HCT116 (cell line): ENCODE measurements at regions not wholly inside any gene's neighbourhood (a gene's known extent, or its start where the extent isn't known, plus 50 kb on each side); places are given as distances from the start of the nearest gene placed in this dataset.

Source experiments
- ATAC-seq: fragments of 200-7000 bp; cut with Tn5 transposase; 2 replicates; pipeline ENCODE4 v1.9.1; 2020; ENCODE audit warnings: mild to moderate bottlenecking, moderate library complexity
- BruUV-seq: library from RNA; stranded (reverse); fragments of 400-500 nt; replicated peaks from 2 replicates; lab custom pipeline; 2021; lab: Mats Ljungman, UMichigan
- CTCF ChIA-PET: fragments of 300-600 bp; sonication (Branson Sonifier 250); formaldehyde crosslinking; loops from one replicate; lab custom pipeline; 2021; ENCODE audit warnings: antibody characterized with exemption; lab: Charles Lee
- POLR2A ChIA-PET: fragments of 300-600, 350-600 bp; sonication (Branson Sonifier 250); formaldehyde crosslinking; loops from one replicate; lab custom pipeline; 2021; ENCODE audit warnings: antibody characterized with exemption; lab: Charles Lee
- RAD21 ChIA-PET, 2 experiments: fragments of 300-600 bp; sonication (Branson Sonifier 250); formaldehyde crosslinking; loops; one replicate each; lab custom pipeline; 2023; ENCODE audit warnings: low total read pairs in 2 of 2; ENCODE audit not compliant: uncharacterized antibody in 2 of 2, unreplicated experiment in 2 of 2, low non-redundant PET in 1 of 2; lab: Charles Lee
- DNase-seq: peaks from one replicate; pipeline ENCODE4 v3.0.0-alpha.2; 2010; ENCODE audit warnings: low read depth, low spot score
- H2AFZ ChIP-seq: fragments of 200-600 bp; shearing (Covaris generic), sonication (generic); 2 replicates; pipeline ENCODE4 v1.6.1; 2017; ENCODE audit warnings: low read depth, mixed run types, mixed read lengths, antibody characterized with exemption, low read length; ENCODE audit not compliant: poor library complexity, severe bottlenecking
- H3K27ac ChIP-seq: 2 replicates; pipeline ENCODE4 v1.5.1; 2012; ENCODE audit warnings: low read depth, low read length
- H3K27me3 ChIP-seq: fragments of 200-600 bp; sonication (generic); 2 replicates; pipeline ENCODE4 v1.6.1; 2016; ENCODE audit warnings: mixed run types, low read length, mixed read lengths; ENCODE audit not compliant: insufficient read depth
- H3K36me3 ChIP-seq, 2 experiments: fragments of 200-500 bp in 1 of 2; fragments of 200-600 bp in 1 of 2; sonication (Bioruptor generic) in 1 of 2; sonication (generic) in 1 of 2; 2 replicates each; pipeline versions ENCODE4 v1.5.1 to v1.6.1; 2014 to 2016; ENCODE audit warnings: low read length in 2 of 2, inconsistent platforms in 1 of 2, mixed read lengths in 1 of 2, mixed run types in 1 of 2; ENCODE audit not compliant: insufficient read depth in 2 of 2, control insufficient read depth in 1 of 2
- H3K4me1 ChIP-seq, 2 experiments: fragments of 200-600 bp in 1 of 2; sonication (generic) in 1 of 2; 2 replicates each; pipeline versions ENCODE4 v1.5.1 to v1.6.1; 2012 to 2017; ENCODE audit warnings: low read length in 2 of 2, inconsistent platforms in 1 of 2, mild to moderate bottlenecking in 1 of 2, mixed read lengths in 1 of 2, mixed run types in 1 of 2, moderate library complexity in 1 of 2; ENCODE audit not compliant: insufficient read depth in 2 of 2, control insufficient read depth in 1 of 2
- H3K4me2 ChIP-seq: fragments of 200-600 bp; sonication (generic); 2 replicates; pipeline ENCODE4 v1.6.1; 2017; ENCODE audit warnings: mixed run types, low read length, mixed read lengths
- H3K4me3 ChIP-seq, 2 experiments: fragments of 200-600 bp in 1 of 2; sonication (generic) in 1 of 2; replicated peaks in 1 of 2; 2 replicates each; pipeline ENCODE4 v1.5.1; 2011 to 2016; ENCODE audit warnings: low read length in 2 of 2, control low read depth in 1 of 2, low read depth in 1 of 2, mild to moderate bottlenecking in 1 of 2, mixed read lengths in 1 of 2, mixed run types in 1 of 2
- H3K79me2 ChIP-seq: fragments of 200-600 bp; sonication (generic); 2 replicates; pipeline ENCODE4 v1.6.1; 2017; ENCODE audit warnings: mild to moderate bottlenecking, mixed run types, low read length, moderate library complexity, mixed read lengths; ENCODE audit not compliant: insufficient read depth
- H3K9ac ChIP-seq: fragments of 200-600 bp; sonication (generic); 2 replicates; pipeline ENCODE4 v1.6.1; 2016; ENCODE audit warnings: low read length, mixed read lengths
- H3K9me2 ChIP-seq: fragments of 200-600 bp; sonication (generic), shearing (Covaris generic); 2 replicates; pipeline ENCODE4 v1.6.1; 2017; ENCODE audit warnings: mixed run types, mild to moderate bottlenecking, moderate library complexity; ENCODE audit not compliant: insufficient read depth
- H3K9me3 ChIP-seq, 2 experiments: fragments of 200-500 bp in 1 of 2; fragments of 200-600 bp in 1 of 2; sonication (Bioruptor generic) in 1 of 2; sonication (generic) in 1 of 2; 2 replicates each; pipeline ENCODE4 v1.6.1; 2014 to 2017; ENCODE audit warnings: low read length in 2 of 2, mixed read lengths in 2 of 2, inconsistent platforms in 1 of 2, low read depth in 1 of 2, mild to moderate bottlenecking in 1 of 2, mixed run types in 1 of 2, moderate library complexity in 1 of 2; ENCODE audit not compliant: control insufficient read depth in 1 of 2, insufficient read depth in 1 of 2
- H4K20me1 ChIP-seq: fragments of 200-600 bp; sonication (generic), shearing (Covaris generic); 2 replicates; pipeline ENCODE4 v1.6.1; 2017; ENCODE audit warnings: mixed run types, mild to moderate bottlenecking, moderate library complexity; ENCODE audit not compliant: insufficient read depth
- CBX3 ChIP-seq: IDR thresholded peaks from 2 replicates; pipeline ENCODE4 v1.6.1; 2012; ENCODE audit warnings: low read depth
- CEBPB ChIP-seq: IDR thresholded peaks from 2 replicates; pipeline ENCODE4 v1.6.1; 2012; ENCODE audit warnings: low read depth
- EGR1 ChIP-seq: IDR thresholded peaks from 2 replicates; pipeline ENCODE4 v1.6.1; 2012; ENCODE audit warnings: low read depth
- EZH2phosphoT487 ChIP-seq: fragments of 200-600 bp; IDR thresholded peaks from 2 replicates; pipeline ENCODE4 v1.6.1; 2018; ENCODE audit warnings: antibody characterized with exemption, borderline replicate concordance
- FOSL1 ChIP-seq: IDR thresholded peaks from 2 replicates; pipeline ENCODE4 v1.6.1; 2012; ENCODE audit warnings: low read depth
- JUND ChIP-seq: IDR thresholded peaks from 2 replicates; pipeline ENCODE4 v1.6.1; 2012
- POLR2A ChIP-seq: IDR thresholded peaks from 2 replicates; pipeline ENCODE4 v1.7.0; 2011; ENCODE audit warnings: borderline replicate concordance; ENCODE audit not compliant: insufficient read depth, insufficient read length; ENCODE audit errors: extremely low read depth
- POLR2AphosphoS5 ChIP-seq: IDR thresholded peaks from 2 replicates; pipeline ENCODE4 v1.6.1; 2011; ENCODE audit warnings: mild to moderate bottlenecking, low read depth, low read length, moderate library complexity
- SIN3A ChIP-seq: IDR thresholded peaks from 2 replicates; pipeline ENCODE4 v1.6.1; 2012; ENCODE audit warnings: low read depth
- SP1 ChIP-seq: IDR thresholded peaks from 2 replicates; pipeline ENCODE4 v1.6.1; 2012; ENCODE audit warnings: low read depth
- SRF ChIP-seq: IDR thresholded peaks from 2 replicates; pipeline ENCODE4 v1.6.1; 2012; ENCODE audit warnings: low read depth
- TCF7L2 ChIP-seq: IDR thresholded peaks from 2 replicates; pipeline ENCODE4 v1.7.0; 2011; ENCODE audit warnings: borderline replicate concordance, inconsistent platforms; ENCODE audit not compliant: insufficient read depth, insufficient read length; ENCODE audit errors: extremely low read depth
- YY1 ChIP-seq: IDR thresholded peaks from 2 replicates; pipeline ENCODE4 v1.6.1; 2011; ENCODE audit warnings: low read length, low read depth, moderate library complexity, mild to moderate bottlenecking; ENCODE audit not compliant: insufficient replicate concordance; ENCODE audit errors: extremely low read depth
- ZFX ChIP-seq: fragments of 450-650 bp; IDR thresholded peaks from 2 replicates; pipeline ENCODE4 v1.6.1; 2017
- ZNF274 ChIP-seq: fragments of 200-500 bp; sonication (Bioruptor generic); IDR thresholded peaks from 2 replicates; pipeline ENCODE4 v1.6.1; 2014; ENCODE audit warnings: mild to moderate bottlenecking, low read depth, low read length, inconsistent platforms
- intact Hi-C: fragments of 100-400 bp; cut with micrococcal nuclease; formaldehyde crosslinking; loops from 2 replicates; pipeline ENCODE4 v1.10.0; 2022
- TF ChIP-seq, protein P1 (sequence below): IDR thresholded peaks from 2 replicates; pipeline ENCODE4 v1.6.1; 2012
- TF ChIP-seq, protein P2 (sequence below): IDR thresholded peaks from 2 replicates; pipeline ENCODE4 v1.6.1; 2011; ENCODE audit warnings: mild to moderate bottlenecking, low read length, moderate library complexity; ENCODE audit not compliant: insufficient replicate concordance; ENCODE audit errors: extremely low read depth
- TF ChIP-seq, protein P3 (sequence below): IDR thresholded peaks from 2 replicates; pipeline ENCODE4 v1.6.1; 2012

DNA sequence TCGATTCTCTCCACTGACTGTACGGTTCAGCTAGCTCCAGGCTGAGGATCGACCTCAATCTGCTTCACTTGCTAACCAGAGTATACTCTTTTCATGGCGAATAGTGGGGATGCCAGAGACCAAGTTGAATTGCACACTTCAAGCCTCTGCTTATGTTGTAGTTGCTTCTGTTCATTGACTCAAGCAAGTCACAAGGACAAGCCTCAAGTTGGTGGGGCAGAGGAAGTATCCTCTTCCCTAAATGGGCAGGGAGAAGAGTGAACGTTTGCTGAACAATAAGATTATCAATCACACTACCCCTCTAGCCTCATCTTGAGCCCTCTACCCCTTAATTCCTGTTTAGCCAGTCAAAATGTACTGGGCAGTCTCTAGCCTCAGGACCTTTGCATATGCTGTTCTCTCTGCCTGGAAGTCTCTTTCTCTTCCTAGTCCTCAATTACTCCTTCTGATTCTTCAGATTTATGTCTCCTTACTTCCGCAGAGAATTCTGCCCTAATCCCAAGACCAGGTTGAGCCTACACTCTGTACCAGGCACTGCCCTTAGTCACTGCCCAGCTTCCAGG lies 390.4 kb upstream of the PROK2 start:
- H3K4me1 ChIP-seq = no peaks in the 10 kb centered on the region
- no peak overlapping the region for H2AFZ ChIP-seq
- no peaks in the 10 kb centered on the region; the same call in 1 of the 2 replicates for H3K27me3 ChIP-seq
- no peak overlapping the region for H3K4me2 ChIP-seq
- BruUV-seq = no TSS peak
- no peaks in the 10 kb centered on the region for H4K20me1 ChIP-seq
- no peaks in the 10 kb centered on the region for H3K9me2 ChIP-seq
- H3K79me2 ChIP-seq = no peaks in the 10 kb centered on the region
- ChIA-PET CTCF (no interaction called here), POLR2A (no interaction called here), RAD21 (no interaction called here)
- intact Hi-C loops = no loop called here
- no peak overlapping the region for H3K4me3 ChIP-seq
- no peak for TF ChIP-seq SP1
- H3K27ac ChIP-seq = no peak overlapping the region
- no peak for ATAC-seq
- no peak for DNase-seq
- H3K9ac ChIP-seq = no peak overlapping the region
- H3K9me3 ChIP-seq = no peaks in the 10 kb centered on the region
- no peaks in the 10 kb centered on the region for H3K36me3 ChIP-seq

DNA sequence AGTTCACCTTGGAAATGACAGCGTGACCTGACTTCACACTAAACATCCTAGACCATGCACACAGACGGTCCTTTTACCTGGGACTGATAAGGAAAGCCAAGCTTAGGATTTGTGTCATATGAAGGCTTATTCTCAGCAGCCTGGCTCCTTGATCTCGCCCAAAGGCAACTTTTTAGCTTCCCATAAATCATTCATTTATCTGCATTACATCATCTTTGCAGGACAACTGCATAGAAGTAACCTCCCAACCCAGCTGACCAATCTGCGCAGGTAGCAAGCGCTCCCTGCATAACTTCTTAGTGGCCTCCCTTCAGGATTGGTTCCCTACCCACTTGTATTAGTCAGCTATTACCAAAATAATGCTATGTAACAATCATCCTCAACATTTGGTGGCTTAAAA lies 389.9 kb upstream of the PROK2 start:
- ChIA-PET POLR2A (no interaction called here), RAD21 (no interaction called here), CTCF (no interaction called here)
- Histone ChIP-seq H2AFZ (no peak overlapping the region), H3K27me3 (no peaks in the 10 kb centered on the region; the same call in 1 of the 2 replicates), H3K4me1 (no peaks in the 10 kb centered on the region), H3K4me2 (no peak overlapping the region), H3K27ac (no peak overlapping the region), H3K9me2 (no peaks in the 10 kb centered on the region), H3K4me3 (no peak overlapping the region), H3K79me2 (no peaks in the 10 kb centered on the region), H3K36me3 (no peaks in the 10 kb centered on the region), H4K20me1 (no peaks in the 10 kb centered on the region), H3K9me3 (no peaks in the 10 kb centered on the region), H3K9ac (no peak overlapping the region)
- DNase-seq (no peak), ATAC-seq (no peak)
- intact Hi-C loops = no loop called here
- BruUV-seq = no TSS peak
- TF ChIP-seq CBX3 = no peak
- TF ChIP-seq, protein P1, sequence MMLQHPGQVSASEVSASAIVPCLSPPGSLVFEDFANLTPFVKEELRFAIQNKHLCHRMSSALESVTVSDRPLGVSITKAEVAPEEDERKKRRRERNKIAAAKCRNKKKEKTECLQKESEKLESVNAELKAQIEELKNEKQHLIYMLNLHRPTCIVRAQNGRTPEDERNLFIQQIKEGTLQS = no peak
- no peak for TF ChIP-seq JUND
- no peak for TF ChIP-seq ZFX
- TF ChIP-seq EZH2phosphoT487 = no peak
- TF ChIP-seq SRF = no peak
- TF ChIP-seq YY1 = no peak
- no peak for TF ChIP-seq TCF7L2
- no peak for TF ChIP-seq EGR1
- TF ChIP-seq POLR2AphosphoS5 = no peak
- no peak for TF ChIP-seq CEBPB
- TF ChIP-seq POLR2A = no peak
- TF ChIP-seq ZNF274 = no peak
- no peak for TF ChIP-seq SP1
- no peak for TF ChIP-seq SIN3A
- TF ChIP-seq, protein P2, sequence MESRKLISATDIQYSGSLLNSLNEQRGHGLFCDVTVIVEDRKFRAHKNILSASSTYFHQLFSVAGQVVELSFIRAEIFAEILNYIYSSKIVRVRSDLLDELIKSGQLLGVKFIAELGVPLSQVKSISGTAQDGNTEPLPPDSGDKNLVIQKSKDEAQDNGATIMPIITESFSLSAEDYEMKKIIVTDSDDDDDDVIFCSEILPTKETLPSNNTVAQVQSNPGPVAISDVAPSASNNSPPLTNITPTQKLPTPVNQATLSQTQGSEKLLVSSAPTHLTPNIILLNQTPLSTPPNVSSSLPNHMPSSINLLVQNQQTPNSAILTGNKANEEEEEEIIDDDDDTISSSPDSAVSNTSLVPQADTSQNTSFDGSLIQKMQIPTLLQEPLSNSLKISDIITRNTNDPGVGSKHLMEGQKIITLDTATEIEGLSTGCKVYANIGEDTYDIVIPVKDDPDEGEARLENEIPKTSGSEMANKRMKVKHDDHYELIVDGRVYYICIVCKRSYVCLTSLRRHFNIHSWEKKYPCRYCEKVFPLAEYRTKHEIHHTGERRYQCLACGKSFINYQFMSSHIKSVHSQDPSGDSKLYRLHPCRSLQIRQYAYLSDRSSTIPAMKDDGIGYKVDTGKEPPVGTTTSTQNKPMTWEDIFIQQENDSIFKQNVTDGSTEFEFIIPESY = no peak
- TF ChIP-seq, protein P3, sequence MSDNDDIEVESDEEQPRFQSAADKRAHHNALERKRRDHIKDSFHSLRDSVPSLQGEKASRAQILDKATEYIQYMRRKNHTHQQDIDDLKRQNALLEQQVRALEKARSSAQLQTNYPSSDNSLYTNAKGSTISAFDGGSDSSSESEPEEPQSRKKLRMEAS = no peak
- no peak for TF ChIP-seq FOSL1
